DMS153 (cell line): ENCODE measurements at regions not wholly inside any gene's neighbourhood (a gene's known extent, or its start where the extent isn't known, plus 50 kb on each side); places are given as distances from the start of the nearest gene placed in this dataset.

Experiments
- DNase-seq: peaks from one replicate; lab custom pipeline; 2025; lab: John Stamatoyannopoulos, UW

DNA sequence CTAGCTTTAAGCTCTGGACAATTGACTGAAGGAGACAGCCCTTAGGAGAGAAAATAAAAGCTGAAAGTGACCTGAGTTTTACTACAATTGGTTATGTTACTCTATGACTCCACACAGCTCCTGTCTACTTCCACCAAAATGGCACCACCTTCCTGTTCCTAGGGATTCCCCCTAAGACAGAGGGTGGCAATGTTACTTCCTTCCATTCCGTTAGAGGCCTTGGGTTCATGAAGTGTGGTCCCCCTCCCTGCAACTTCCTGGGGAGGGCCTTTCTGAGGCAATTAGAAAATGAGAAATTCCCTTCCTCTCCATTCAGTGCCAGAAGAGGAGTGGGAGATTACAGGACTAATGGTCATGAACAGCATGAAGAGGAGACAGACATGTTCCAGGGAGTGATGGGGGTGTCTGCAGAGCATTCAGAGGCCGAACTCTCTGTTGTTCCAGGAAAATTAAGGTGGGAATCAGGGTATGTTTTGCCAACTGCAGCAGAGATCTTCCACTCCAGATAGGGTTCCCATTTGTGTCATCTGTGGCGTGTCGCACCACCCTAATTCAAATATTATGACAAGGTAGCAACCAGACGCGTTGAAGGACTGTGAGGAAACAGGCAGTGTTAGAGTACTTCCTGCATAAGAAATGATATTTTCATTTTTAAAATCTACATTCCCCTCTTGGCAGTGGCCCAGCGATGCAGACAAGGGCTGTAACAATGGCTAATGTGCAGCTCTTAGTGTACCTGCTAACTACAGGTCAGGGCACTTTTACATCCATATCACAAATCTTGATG, 53.1 kb upstream of the TRIM67 start:
- no peak for DNase-seq

DNA sequence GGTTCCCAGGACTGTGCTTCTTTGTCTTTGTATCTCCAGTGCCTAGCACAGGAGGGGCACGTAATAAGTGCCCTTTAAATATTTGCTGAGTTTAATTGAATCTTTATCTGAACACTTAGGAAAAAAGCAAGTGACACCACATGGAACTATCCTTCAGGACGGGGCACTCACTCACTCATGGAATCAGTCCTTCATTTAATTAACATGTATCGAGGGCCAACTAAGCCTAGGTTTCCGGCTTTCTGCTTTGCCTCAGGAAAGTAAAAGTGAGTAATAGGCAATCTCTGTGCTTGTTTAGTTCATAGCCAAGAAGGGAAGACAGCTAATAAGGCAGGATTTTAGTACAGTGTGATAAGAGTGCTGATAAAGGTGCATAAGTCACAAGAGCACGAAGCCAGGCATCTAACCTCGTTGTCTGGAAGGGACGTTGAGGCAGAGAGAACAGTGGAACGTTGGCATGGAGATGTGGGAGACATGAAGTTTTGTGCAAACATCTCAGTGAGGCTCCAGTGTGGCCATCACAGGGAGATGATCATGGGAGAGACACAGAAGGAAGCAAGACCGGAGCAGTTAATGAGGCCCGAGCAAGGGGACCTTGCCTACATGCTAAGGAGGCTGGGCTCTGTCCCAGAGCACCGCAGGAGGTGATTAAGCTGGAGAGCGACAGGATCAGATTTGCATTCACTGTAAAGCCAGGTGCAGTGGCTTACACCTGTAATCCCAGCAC, 54.1 kb upstream of the TRIM67 start:
- DNase-seq: peak; percentile 14

GRCh38 chr1:231107151-231107550, 54.7 kb upstream of the TRIM67 start:
- no peak for DNase-seq

- DNase-seq: no peak
Measured at GRCh38 chr1:231106347-231106746, 55.5 kb upstream of the TRIM67 start.

DNA sequence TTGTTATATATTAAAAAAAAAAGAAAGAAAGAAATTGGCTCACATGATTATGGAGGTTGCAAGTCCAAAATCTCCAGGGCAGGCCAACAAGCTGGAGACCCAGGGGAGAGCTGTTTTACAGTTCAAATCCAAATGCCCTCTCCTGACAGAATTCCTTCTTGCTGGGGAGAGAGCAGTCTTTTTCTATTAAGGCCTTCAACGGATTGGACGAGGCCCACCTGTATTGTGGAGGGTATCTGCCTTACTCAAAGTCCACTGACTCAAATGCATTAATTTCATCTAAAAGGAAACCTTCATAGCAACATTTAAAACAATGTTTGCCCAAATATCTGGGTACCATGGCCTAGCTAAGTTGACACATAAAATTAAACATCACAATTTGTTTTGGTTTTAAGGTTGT, 56.9 kb upstream of the TRIM67 start:
- no peak for DNase-seq

- DNase-seq: no peak
Measured at GRCh38 chr1:231103961-231104360, 57.9 kb upstream of the TRIM67 start.

DNA sequence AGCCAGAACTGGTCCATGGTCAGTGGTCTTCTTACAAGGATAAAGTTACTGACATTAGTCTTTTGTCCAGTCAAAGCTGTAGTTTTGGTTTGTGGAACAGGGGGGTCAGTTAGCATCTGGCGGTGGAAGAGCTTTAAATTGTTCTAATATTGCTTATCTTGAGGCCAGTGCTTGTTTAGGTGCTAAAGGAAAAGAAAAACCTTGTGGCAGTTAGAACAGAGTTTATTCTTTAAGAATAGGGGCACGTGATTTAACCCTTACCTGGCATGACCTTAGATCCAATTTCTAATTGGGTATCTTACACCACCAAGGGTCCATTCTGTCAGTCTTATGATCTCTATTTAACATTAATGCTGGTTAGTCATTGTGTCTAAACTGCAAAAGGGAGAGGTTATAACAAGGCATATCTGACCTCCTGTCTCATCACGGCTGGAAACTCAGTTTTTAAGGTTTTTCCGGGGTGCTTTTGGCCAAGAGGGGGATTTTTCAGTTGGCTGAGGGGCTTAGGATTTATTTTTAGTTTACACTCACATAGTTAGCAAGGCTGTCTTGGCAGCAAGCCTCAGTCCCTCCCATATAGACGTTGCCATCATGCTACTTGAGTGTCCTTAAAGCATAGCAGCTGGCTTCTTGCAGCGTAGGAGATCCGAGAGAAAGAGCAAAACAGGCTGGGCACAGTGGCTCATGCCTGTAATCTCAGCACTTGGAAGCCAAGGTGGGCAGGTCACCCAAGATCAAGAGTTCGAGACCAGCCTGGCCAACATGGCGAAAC, 60.1 kb upstream of the FAM89A start:
- no peak for DNase-seq

DNA sequence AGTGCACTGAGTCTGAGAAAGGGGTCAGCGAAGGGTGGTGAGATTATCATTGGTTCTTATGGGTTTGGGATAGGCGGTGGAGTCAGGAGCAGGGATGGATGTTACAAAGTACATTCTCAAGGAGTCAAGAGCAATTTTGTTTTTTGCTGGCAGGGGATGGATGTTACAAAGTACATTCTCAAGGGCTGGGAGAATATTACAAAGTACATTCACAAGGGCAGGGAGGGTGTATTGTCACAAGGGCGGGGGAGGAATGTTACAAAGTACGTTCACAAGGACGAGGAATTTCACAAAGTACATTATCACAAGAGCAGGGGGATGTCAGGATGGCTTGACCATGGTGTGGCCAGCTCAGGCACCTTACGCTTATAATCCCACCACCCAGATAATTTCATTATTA, 59.3 kb upstream of the FAM89A start:
- no peak for DNase-seq

- DNase-seq: no peak
Measured at GRCh38 chr1:231095595-231095994, 55.5 kb upstream of the FAM89A start.

DNA sequence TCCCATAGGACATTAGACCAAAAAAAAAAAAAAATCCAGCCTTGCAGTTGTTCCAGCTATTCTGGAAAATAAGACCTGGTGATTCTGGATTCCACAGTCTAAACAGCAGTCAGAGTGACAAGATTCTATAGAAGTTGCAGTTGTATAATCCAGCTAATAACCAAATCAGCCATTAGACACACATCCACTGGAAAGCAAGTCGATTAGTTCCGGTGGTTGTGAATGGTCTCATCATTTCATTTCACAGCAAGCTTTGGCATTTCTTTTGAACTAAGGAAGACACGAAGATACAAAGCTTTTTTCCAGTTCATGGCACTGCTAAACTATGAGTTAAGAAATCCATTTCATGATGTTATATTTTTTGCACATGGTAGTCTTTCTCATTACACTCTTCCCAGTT, 54.4 kb upstream of the FAM89A start:
- DNase-seq: no peak

- DNase-seq: peak; percentile 22
Measured at GRCh38 chr1:231093156-231093922, 53.3 kb upstream of the FAM89A start.

DNA sequence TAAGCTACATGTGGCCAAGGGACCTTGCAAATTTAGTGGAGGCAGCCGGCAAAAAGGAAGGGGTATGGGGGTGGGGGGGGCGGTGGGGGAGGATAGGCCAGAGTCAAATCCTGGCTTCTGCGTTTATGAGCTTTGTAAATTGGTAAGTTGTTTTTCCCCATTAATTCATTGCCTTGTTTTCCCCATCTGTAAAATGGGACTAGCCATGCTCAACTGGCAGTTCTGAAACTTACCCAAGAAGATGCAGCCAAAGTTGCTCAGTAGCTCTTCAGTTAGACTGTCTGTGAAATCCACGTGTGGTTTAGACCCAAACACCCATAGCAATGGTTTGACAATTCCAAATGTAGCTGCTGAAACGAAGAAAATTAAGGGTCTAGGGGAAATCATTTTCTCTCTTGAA, 52.3 kb upstream of the FAM89A start:
- no peak for DNase-seq

GRCh38 chr1:231091831-231092301, 51.8 kb upstream of the FAM89A start:
- DNase-seq: no peak

GRCh38 chr1:231091415-231091814, 51.4 kb upstream of the FAM89A start:
- DNase-seq: no peak
